ENCODE measurements at regions not wholly inside any gene's neighbourhood (a gene's known extent, or its start where the extent isn't known, plus 50 kb on each side); places are given as distances from the start of the nearest gene placed in this dataset.
"Not testable (repeated sequence)": the region's sequence is repeated elsewhere in the genome, so short reads cannot be mapped to it uniquely, and the experiment has no call there.

GRCh38 chr16:26595199-26595598, 471.5 kb upstream of the C16orf82 start:
- in situ Hi-C loops (cut with MboI; ENCODE audit: low pct_unique_long_range_greater_than_20kb, low sequenced_read_pairs, unreplicated experiment), result no loop called here
- no peak for TF ChIP-seq CTCF (IDR thresholded peaks at IDR 0.05; ENCODE audit: extremely low read depth, insufficient read depth, missing control alignments)

GRCh38 chr16:26596033-26596432, 470.7 kb upstream of the C16orf82 start:
- in situ Hi-C loops (cut with MboI; ENCODE audit: low pct_unique_long_range_greater_than_20kb, low sequenced_read_pairs, unreplicated experiment); DNase-seq (ENCODE audit: low spot score): not testable (repeated sequence)

More at GRCh38 chr16:26595199-26595598, 471.5 kb upstream of the C16orf82 start:
- no peak for DNase-seq (ENCODE audit: low spot score)

DNA sequence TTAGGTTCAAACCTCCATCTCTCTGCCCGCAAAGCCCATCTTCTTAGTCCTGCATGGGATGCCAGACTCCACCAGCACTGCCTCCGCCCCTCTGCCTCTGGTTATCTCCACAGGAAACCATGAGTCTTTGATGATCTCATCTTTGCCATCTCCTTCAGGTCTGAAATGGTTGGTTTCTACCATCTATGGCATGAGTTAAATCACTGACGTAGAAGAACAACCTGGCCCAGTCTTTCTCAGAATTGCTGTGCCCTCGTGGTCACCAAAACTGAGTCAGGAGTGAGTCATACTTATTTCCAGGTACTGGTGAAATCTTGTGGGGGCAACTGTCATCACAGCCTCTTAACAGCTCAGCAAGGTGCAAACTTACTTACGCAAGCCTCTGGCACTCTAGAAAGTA, 468.7 kb upstream of the C16orf82 start:
- no peak for TF ChIP-seq CTCF (IDR thresholded peaks at IDR 0.05; ENCODE audit: extremely low read depth, insufficient read depth, missing control alignments)
- in situ Hi-C loops (cut with MboI; ENCODE audit: low pct_unique_long_range_greater_than_20kb, low sequenced_read_pairs, unreplicated experiment), result no loop called here
- no peak for DNase-seq (ENCODE audit: low spot score)

GRCh38 chr16:26598998-26599784, 467.5 kb upstream of the C16orf82 start:
- no peak for DNase-seq (ENCODE audit: low spot score)
- in situ Hi-C loops (cut with MboI; ENCODE audit: low pct_unique_long_range_greater_than_20kb, low sequenced_read_pairs, unreplicated experiment), result no loop called here
- no peak for TF ChIP-seq CTCF (IDR thresholded peaks at IDR 0.05; ENCODE audit: extremely low read depth, insufficient read depth, missing control alignments)

DNA sequence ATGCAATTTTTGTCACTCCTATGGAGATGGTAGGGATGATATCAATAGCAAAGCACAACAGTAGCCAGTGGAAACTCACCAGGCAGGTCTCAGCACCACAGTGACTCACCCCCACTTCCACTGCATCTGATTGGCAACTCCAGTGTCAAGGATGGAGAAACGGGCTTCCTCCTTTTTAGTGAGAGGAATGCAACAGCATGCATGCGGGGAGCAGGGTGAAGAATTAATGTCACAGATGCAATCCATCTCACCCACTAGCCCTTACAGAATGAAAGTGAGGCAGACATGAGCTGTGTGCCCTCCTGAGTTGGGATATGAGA, 467.0 kb upstream of the C16orf82 start:
- TF ChIP-seq CTCF (IDR thresholded peaks at IDR 0.05; ENCODE audit: extremely low read depth, insufficient read depth, missing control alignments), result no peak
- in situ Hi-C loops (cut with MboI; ENCODE audit: low pct_unique_long_range_greater_than_20kb, low sequenced_read_pairs, unreplicated experiment), result no loop called here
- DNase-seq (ENCODE audit: low spot score), result no peak

DNA sequence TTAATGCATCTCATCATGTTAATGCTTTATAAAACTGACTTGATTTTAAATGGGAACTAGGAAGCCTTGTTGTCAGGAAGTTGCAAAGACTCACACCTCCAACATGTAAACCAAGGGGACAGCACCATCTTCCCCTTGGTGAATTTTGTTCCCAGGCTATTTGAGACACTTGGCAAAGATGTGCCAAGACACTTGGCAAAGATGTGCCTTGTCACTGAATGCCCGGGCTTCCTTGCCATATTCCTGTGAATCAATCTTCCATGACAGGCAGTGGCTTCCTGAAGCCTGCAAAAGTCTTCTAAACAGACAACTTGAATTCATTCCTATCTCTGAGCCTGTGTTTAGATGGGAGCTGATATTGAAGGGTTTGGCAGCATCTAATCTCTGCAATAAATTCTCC, 465.4 kb upstream of the C16orf82 start:
- DNase-seq (ENCODE audit: low spot score), result no peak
- no peak for TF ChIP-seq CTCF (IDR thresholded peaks at IDR 0.05; ENCODE audit: extremely low read depth, insufficient read depth, missing control alignments)
- in situ Hi-C loops (cut with MboI; ENCODE audit: low pct_unique_long_range_greater_than_20kb, low sequenced_read_pairs, unreplicated experiment), result no loop called here

- DNase-seq (ENCODE audit: low spot score), result no peak
- in situ Hi-C loops (cut with MboI; ENCODE audit: low pct_unique_long_range_greater_than_20kb, low sequenced_read_pairs, unreplicated experiment), result no loop called here
- no peak for TF ChIP-seq CTCF (IDR thresholded peaks at IDR 0.05; ENCODE audit: extremely low read depth, insufficient read depth, missing control alignments)
Measured at GRCh38 chr16:26605626-26606271, 461.0 kb upstream of the C16orf82 start.

Measured in GM13977 (cell line).